Nephron progenitor cell (in vitro differentiated cells): ENCODE measurements at regions not wholly inside any gene's neighbourhood (a gene's known extent, or its start where the extent isn't known, plus 50 kb on each side); places are given as distances from the start of the nearest gene placed in this dataset.
"Not testable (repeated sequence)": the region's sequence is repeated elsewhere in the genome, so short reads cannot be mapped to it uniquely, and the experiment has no call there.

ENCODE experiments used
- DNase-seq: peaks from one replicate; pipeline ENCODE4 v3.0.0; 2021
- H3K27ac Mint-ChIP-seq: 2 replicates; pipeline ENCODE4 v1.8.0; 2021; ENCODE audit warnings: mild to moderate bottlenecking, moderate library complexity, mixed read lengths
- H3K27me3 Mint-ChIP-seq: 2 replicates; pipeline ENCODE4 v1.8.0; 2021; ENCODE audit warnings: mild to moderate bottlenecking, low read depth, mixed read lengths; ENCODE audit not compliant: poor library complexity
- H3K36me3 Mint-ChIP-seq: 2 replicates; pipeline ENCODE4 v1.8.0; 2021; ENCODE audit warnings: low read depth, mixed read lengths
- H3K4me1 Mint-ChIP-seq: 2 replicates; pipeline ENCODE4 v1.8.0; 2021; ENCODE audit warnings: mixed read lengths
- H3K4me3 Mint-ChIP-seq: 2 replicates; pipeline ENCODE4 v1.8.0; 2021; ENCODE audit warnings: mild to moderate bottlenecking, moderate library complexity, mixed read lengths
- H3K9me3 Mint-ChIP-seq: 2 replicates; pipeline ENCODE4 v1.8.0; 2021; ENCODE audit warnings: mild to moderate bottlenecking, moderate library complexity, mixed read lengths
- TF ChIP-seq, protein P1 (sequence below): fragments of 200-600 bp; sonication (generic); IDR thresholded peaks from 2 replicates; pipeline ENCODE4 v1.5.0; 2021; ENCODE audit warnings: antibody characterized with exemption

DNA sequence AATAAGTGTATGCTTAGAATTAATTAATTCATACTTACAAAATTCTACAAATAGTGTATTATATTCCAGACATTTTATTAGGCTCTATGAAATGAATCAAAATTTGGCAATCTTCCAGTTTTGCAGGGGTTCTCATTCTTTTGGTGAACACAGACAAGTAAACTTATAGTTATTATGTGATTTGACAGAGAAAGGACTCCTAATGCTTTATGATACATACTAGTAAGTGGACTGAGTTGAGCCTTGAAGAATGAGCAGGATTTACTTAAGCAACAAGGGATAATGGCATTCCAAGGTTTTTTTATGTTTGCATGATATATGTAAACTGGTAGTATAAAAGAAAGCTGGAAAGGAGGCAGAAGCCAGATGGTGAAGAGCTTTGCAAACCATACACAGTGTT lies 145.7 kb upstream of the FERD3L start:
- TF ChIP-seq, protein P1, sequence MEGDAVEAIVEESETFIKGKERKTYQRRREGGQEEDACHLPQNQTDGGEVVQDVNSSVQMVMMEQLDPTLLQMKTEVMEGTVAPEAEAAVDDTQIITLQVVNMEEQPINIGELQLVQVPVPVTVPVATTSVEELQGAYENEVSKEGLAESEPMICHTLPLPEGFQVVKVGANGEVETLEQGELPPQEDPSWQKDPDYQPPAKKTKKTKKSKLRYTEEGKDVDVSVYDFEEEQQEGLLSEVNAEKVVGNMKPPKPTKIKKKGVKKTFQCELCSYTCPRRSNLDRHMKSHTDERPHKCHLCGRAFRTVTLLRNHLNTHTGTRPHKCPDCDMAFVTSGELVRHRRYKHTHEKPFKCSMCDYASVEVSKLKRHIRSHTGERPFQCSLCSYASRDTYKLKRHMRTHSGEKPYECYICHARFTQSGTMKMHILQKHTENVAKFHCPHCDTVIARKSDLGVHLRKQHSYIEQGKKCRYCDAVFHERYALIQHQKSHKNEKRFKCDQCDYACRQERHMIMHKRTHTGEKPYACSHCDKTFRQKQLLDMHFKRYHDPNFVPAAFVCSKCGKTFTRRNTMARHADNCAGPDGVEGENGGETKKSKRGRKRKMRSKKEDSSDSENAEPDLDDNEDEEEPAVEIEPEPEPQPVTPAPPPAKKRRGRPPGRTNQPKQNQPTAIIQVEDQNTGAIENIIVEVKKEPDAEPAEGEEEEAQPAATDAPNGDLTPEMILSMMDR: no peak
- DNase-seq: no peak
- H3K4me1 Mint-ChIP-seq: peaks cover 34% of the 10 kb centered on the region
- H3K4me3 Mint-ChIP-seq: no peak overlapping the region
- no peaks in the 10 kb centered on the region for H3K36me3 Mint-ChIP-seq
- H3K27me3 Mint-ChIP-seq: no peaks in the 10 kb centered on the region
- H3K27ac Mint-ChIP-seq: no peak overlapping the region
- H3K9me3 Mint-ChIP-seq: no peaks in the 10 kb centered on the region

DNA sequence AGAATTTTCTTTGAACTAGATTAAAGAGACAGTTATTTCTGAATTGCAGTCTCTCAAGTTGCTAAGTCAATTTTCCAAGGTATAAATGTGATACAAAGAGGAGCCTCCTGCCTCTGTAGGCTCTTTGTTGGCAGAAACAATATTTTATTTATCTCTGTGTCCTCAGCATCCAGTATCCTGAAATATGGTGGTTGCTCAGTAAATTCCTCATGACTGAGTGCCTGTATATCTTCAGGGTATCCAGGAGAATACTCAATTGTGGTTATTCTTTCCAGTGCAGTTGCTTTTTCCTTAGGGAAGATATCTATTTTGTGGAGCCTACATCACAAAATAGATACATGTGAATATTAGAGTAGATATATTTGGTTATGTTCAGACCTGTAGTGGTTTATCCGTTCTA lies 144.8 kb upstream of the FERD3L start:
- no peak overlapping the region for H3K27ac Mint-ChIP-seq
- H3K9me3 Mint-ChIP-seq: no peaks in the 10 kb centered on the region
- DNase-seq: no peak
- TF ChIP-seq, protein P1: no peak
- H3K4me1 Mint-ChIP-seq: peaks cover 32% of the 10 kb centered on the region
- no peaks in the 10 kb centered on the region for H3K27me3 Mint-ChIP-seq
- H3K36me3 Mint-ChIP-seq: no peaks in the 10 kb centered on the region
- no peak overlapping the region for H3K4me3 Mint-ChIP-seq

- Mint-ChIP-seq H3K27ac (no peak overlapping the region), H3K36me3 (no peaks in the 10 kb centered on the region), H3K9me3 (peaks cover 5% of the 10 kb centered on the region), H3K4me3 (no peak overlapping the region), H3K27me3 (no peaks in the 10 kb centered on the region), H3K4me1 (no peaks in the 10 kb centered on the region)
- no peak for DNase-seq
- TF ChIP-seq, protein P1: no peak
These were observed 139.5 kb upstream of the FERD3L start for GRCh38 chr7:19284596-19285300.

DNA sequence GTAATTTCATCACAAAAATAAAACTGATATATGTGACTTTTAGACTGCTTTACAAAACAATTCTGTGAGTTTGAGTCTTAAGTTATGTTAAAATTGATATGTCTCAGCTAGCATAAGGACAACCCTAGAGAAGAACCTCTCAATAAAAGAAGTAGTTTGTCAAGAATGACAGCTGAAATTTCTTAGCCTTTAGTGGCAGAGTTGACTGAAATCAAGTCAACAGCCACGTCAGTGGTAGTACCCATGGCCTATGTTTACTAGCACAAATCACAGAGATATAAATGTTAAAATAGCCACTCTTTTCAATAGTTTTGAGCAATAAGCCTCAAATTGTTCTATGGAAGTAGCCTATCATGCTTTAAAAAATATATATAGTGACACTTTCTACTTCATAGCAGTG lies 138.9 kb upstream of the FERD3L start:
- Mint-ChIP-seq H3K36me3 (no peaks in the 10 kb centered on the region), H3K27ac (no peak overlapping the region), H3K27me3 (no peaks in the 10 kb centered on the region), H3K4me3 (no peak overlapping the region), H3K9me3 (peaks cover 12% of the 10 kb centered on the region), H3K4me1 (no peaks in the 10 kb centered on the region)
- TF ChIP-seq, protein P1: no peak
- no peak for DNase-seq

- Mint-ChIP-seq H3K9me3 (peaks cover 20% of the 10 kb centered on the region), H3K27me3 (no peaks in the 10 kb centered on the region), H3K4me3 (no peak overlapping the region), H3K36me3 (no peaks in the 10 kb centered on the region), H3K27ac (no peak overlapping the region), H3K4me1 (no peaks in the 10 kb centered on the region)
- TF ChIP-seq, protein P1: no peak
- DNase-seq: no peak
These were observed 129.8 kb upstream of the FERD3L start for GRCh38 chr7:19275000-19275399.

DNA sequence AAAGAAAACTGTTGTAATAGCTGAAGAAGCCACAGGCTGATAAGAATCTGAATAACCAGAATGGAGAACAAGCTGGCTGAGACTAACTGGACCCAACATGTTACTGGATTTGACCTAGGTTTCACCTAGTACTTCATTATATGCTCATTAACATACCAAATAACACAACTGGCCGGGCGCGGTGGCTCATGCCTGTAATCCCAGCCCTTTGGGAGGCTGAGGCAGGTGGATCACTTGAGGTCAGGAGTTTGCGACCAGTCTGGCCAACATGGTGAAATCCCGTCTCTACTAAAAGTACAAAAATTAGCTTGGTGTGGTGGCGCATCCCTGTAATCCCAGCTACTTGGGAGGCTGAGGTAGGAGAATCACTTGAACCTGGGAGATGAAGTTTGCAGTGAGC lies 127.1 kb upstream of the FERD3L start:
- H3K27ac Mint-ChIP-seq, H3K36me3 Mint-ChIP-seq, DNase-seq, H3K9me3 Mint-ChIP-seq, H3K4me1 Mint-ChIP-seq, H3K4me3 Mint-ChIP-seq, H3K27me3 Mint-ChIP-seq: not testable (repeated sequence)
